Stimulated activated CD8-positive, alpha-beta memory T cell treated with anti-CD3 and anti-CD28 coated beads, Interleukin-15, amount 100 ng/mL, for 48 hours (primary cell): ENCODE measurements at regions not wholly inside any gene's neighbourhood (a gene's known extent, or its start where the extent isn't known, plus 50 kb on each side); places are given as distances from the start of the nearest gene placed in this dataset.

Source experiments
- DNase-seq, 2 donors: peaks; one replicate each; pipeline ENCODE4 v3.0.0-alpha.2; 2020; ENCODE audit warnings: low read depth in 2 of 2

- no peak for DNase-seq
Observed at GRCh38 chrX:39630344-39630743, 467.4 kb downstream of the BCOR start.

- no peak for DNase-seq
Observed at GRCh38 chrX:39631276-39632229, 466.2 kb downstream of the BCOR start.

GRCh38 chrX:39633293-39633692, 464.5 kb downstream of the BCOR start:
- DNase-seq = no peak

GRCh38 chrX:39636481-39636880, 461.3 kb downstream of the BCOR start:
- DNase-seq = no peak

GRCh38 chrX:39638526-39638925, 459.2 kb downstream of the BCOR start:
- no peak for DNase-seq

GRCh38 chrX:39639871-39640270, 457.9 kb downstream of the BCOR start:
- DNase-seq = no peak

GRCh38 chrX:39640866-39641265, 456.9 kb downstream of the BCOR start:
- no peak for DNase-seq

- DNase-seq = no peak
Observed at GRCh38 chrX:39642071-39642470, 455.7 kb downstream of the BCOR start.

GRCh38 chrX:39643550-39643949, 454.2 kb downstream of the BCOR start:
- DNase-seq = no peak

GRCh38 chrX:39645178-39645895, 452.4 kb downstream of the BCOR start:
- peak in 1 of 2 donors; percentile 14 for DNase-seq

GRCh38 chrX:39648548-39649254, 449.1 kb downstream of the BCOR start:
- DNase-seq = no peak

GRCh38 chrX:39650768-39651347, 446.9 kb downstream of the BCOR start:
- DNase-seq = no peak

GRCh38 chrX:39652336-39652735, 445.4 kb downstream of the BCOR start:
- no peak for DNase-seq

GRCh38 chrX:39653691-39654090, 444.1 kb downstream of the BCOR start:
- no peak for DNase-seq

- no peak for DNase-seq
Observed at GRCh38 chrX:39654183-39654925, 443.4 kb downstream of the BCOR start.

GRCh38 chrX:39654952-39655351, 442.8 kb downstream of the BCOR start:
- DNase-seq = no peak

- no peak for DNase-seq
Observed at GRCh38 chrX:39661116-39661907, 436.4 kb downstream of the BCOR start.

- no peak for DNase-seq
Observed at GRCh38 chrX:39665830-39666518, 431.8 kb downstream of the BCOR start.

- no peak for DNase-seq
Observed at GRCh38 chrX:39667191-39667590, 430.6 kb downstream of the BCOR start.
